Activated CD4-positive, alpha-beta T cell treated with anti-CD3 and anti-CD28 coated beads, Interleukin-2, Interleukin-4, amounts not matched to agents 100 ng/mL and 50 ng/mL, durations not matched to agents 16 hours and 8 hours (primary cell): ENCODE measurements at regions not wholly inside any gene's neighbourhood (a gene's known extent, or its start where the extent isn't known, plus 50 kb on each side); places are given as distances from the start of the nearest gene placed in this dataset.

Source experiments
- DNase-seq: peaks from one replicate; pipeline ENCODE4 v3.0.0-alpha.2; 2020; ENCODE audit warnings: low spot score

GRCh38 chr6:40796260-40797221, 209.4 kb upstream of the LRFN2 start:
- no peak for DNase-seq

GRCh38 chr6:40794586-40794985, 207.4 kb upstream of the LRFN2 start:
- no peak for DNase-seq

- DNase-seq: no peak
Observed at GRCh38 chr6:40792183-40792582, 205.0 kb upstream of the LRFN2 start.

GRCh38 chr6:40791004-40791403, 203.8 kb upstream of the LRFN2 start:
- DNase-seq: no peak

GRCh38 chr6:40788661-40789655, 201.8 kb upstream of the LRFN2 start:
- DNase-seq: peak; percentile 31

GRCh38 chr6:40782355-40782754, 195.2 kb upstream of the LRFN2 start:
- no peak for DNase-seq

GRCh38 chr6:40780637-40781036, 193.5 kb upstream of the LRFN2 start:
- DNase-seq: no peak

GRCh38 chr6:40779409-40779808, 192.2 kb upstream of the LRFN2 start:
- no peak for DNase-seq

- DNase-seq: no peak
Observed at GRCh38 chr6:40778918-40779317, 191.8 kb upstream of the LRFN2 start.

- DNase-seq: no peak
Observed at GRCh38 chr6:40778196-40778595, 191.0 kb upstream of the LRFN2 start.

GRCh38 chr6:40774932-40775331, 187.8 kb upstream of the LRFN2 start:
- DNase-seq: no peak

- DNase-seq: no peak
Observed at GRCh38 chr6:40770794-40771193, 183.6 kb upstream of the LRFN2 start.

- no peak for DNase-seq
Observed at GRCh38 chr6:40764726-40765125, 177.6 kb upstream of the LRFN2 start.

GRCh38 chr6:40762981-40763380, 175.8 kb upstream of the LRFN2 start:
- no peak for DNase-seq

- DNase-seq: no peak
Observed at GRCh38 chr6:40760887-40761286, 173.7 kb upstream of the LRFN2 start.

- no peak for DNase-seq
Observed at GRCh38 chr6:40759838-40760237, 172.7 kb upstream of the LRFN2 start.

GRCh38 chr6:40759264-40759663, 172.1 kb upstream of the LRFN2 start:
- DNase-seq: no peak

GRCh38 chr6:40755749-40756452, 168.7 kb upstream of the LRFN2 start:
- DNase-seq: no peak

- DNase-seq: no peak
Observed at GRCh38 chr6:40755046-40755681, 168.0 kb upstream of the LRFN2 start.

GRCh38 chr6:40754461-40755045, 167.4 kb upstream of the LRFN2 start:
- no peak for DNase-seq
